Activated naive CD8-positive, alpha-beta T cell treated with anti-CD3 and anti-CD28 coated beads, Interleukin-2, amount 10 ng/mL, durations not matched to agents 7 days and 5 days (primary cell): ENCODE measurements at regions not wholly inside any gene's neighbourhood (a gene's known extent, or its start where the extent isn't known, plus 50 kb on each side); places are given as distances from the start of the nearest gene placed in this dataset.
"Not testable (repeated sequence)": the region's sequence is repeated elsewhere in the genome, so short reads cannot be mapped to it uniquely, and the experiment has no call there.

ENCODE experiments used
- ATAC-seq: fragments of 150-1000 bp; cut with Tn5 transposase; one replicate; pipeline ENCODE4 v1.10.0; 2021; ENCODE audit warnings: low read depth, moderate library complexity
- POLR2A ChIA-PET: fragments of 350-600 bp; sonication (Branson Sonifier 250); formaldehyde crosslinking; loops from one replicate; lab custom pipeline; 2021; ENCODE audit warnings: antibody characterized with exemption; lab: Charles Lee
- DNase-seq: peaks from one replicate; pipeline ENCODE4 v3.0.0; 2021
- H3K27ac Mint-ChIP-seq: one replicate; pipeline ENCODE4 v1.8.0; 2022; ENCODE audit warnings: mild to moderate bottlenecking, mixed read lengths
- H3K27me3 Mint-ChIP-seq: one replicate; pipeline ENCODE4 v1.8.0; 2022; ENCODE audit warnings: mild to moderate bottlenecking, moderate library complexity, mixed read lengths
- H3K36me3 Mint-ChIP-seq: one replicate; pipeline ENCODE4 v1.8.0; 2021; ENCODE audit warnings: mild to moderate bottlenecking, mixed read lengths
- H3K4me1 Mint-ChIP-seq: one replicate; pipeline ENCODE4 v1.8.0; 2021; ENCODE audit warnings: mixed read lengths
- H3K4me3 Mint-ChIP-seq: one replicate; pipeline ENCODE4 v1.8.0; 2022; ENCODE audit warnings: mild to moderate bottlenecking, moderate library complexity, mixed read lengths
- H3K9me3 Mint-ChIP-seq: one replicate; pipeline ENCODE4 v1.8.0; 2021; ENCODE audit warnings: mixed read lengths

GRCh38 chr14:82896476-82896875 is 1362.8 kb upstream of the SEL1L start:
- no peaks in the 10 kb centered on the region for H3K36me3 Mint-ChIP-seq
- POLR2A ChIA-PET = no interaction called here
- no peak for DNase-seq
- no peak for ATAC-seq
- H3K27me3 Mint-ChIP-seq = no peaks in the 10 kb centered on the region
- no peaks in the 10 kb centered on the region for H3K4me1 Mint-ChIP-seq
- no peak overlapping the region for H3K27ac Mint-ChIP-seq
- peaks cover 2% of the 10 kb centered on the region for H3K9me3 Mint-ChIP-seq
- no peak overlapping the region for H3K4me3 Mint-ChIP-seq

- H3K36me3 Mint-ChIP-seq = no peaks in the 10 kb centered on the region
- H3K27ac Mint-ChIP-seq = no peak overlapping the region
- H3K9me3 Mint-ChIP-seq = peaks cover 7% of the 10 kb centered on the region
- no peaks in the 10 kb centered on the region for H3K27me3 Mint-ChIP-seq
- DNase-seq (no peak), ATAC-seq (no peak)
- no peak overlapping the region for H3K4me3 Mint-ChIP-seq
- H3K4me1 Mint-ChIP-seq = no peaks in the 10 kb centered on the region
- POLR2A ChIA-PET = no interaction called here
Measured at GRCh38 chr14:82897469-82898308, 1364.0 kb upstream of the SEL1L start.

GRCh38 chr14:82905762-82906161 is 1372.1 kb upstream of the SEL1L start:
- Mint-ChIP-seq H3K27me3 (no peaks in the 10 kb centered on the region), H3K36me3 (no peaks in the 10 kb centered on the region), H3K4me1 (no peaks in the 10 kb centered on the region), H3K9me3 (peaks cover 9% of the 10 kb centered on the region), H3K27ac (no peak overlapping the region), H3K4me3 (no peak overlapping the region)
- DNase-seq (no peak), ATAC-seq (no peak)
- POLR2A ChIA-PET = no interaction called here

GRCh38 chr14:82911930-82912329 is 1378.3 kb upstream of the SEL1L start:
- H3K27me3 Mint-ChIP-seq = no peaks in the 10 kb centered on the region
- H3K9me3 Mint-ChIP-seq = peaks cover 3% of the 10 kb centered on the region
- no peak for DNase-seq
- H3K27ac Mint-ChIP-seq = no peak overlapping the region
- no peak overlapping the region for H3K4me3 Mint-ChIP-seq
- POLR2A ChIA-PET = no interaction called here
- ATAC-seq = no peak
- H3K4me1 Mint-ChIP-seq = no peaks in the 10 kb centered on the region
- no peaks in the 10 kb centered on the region for H3K36me3 Mint-ChIP-seq

GRCh38 chr14:82913396-82913795 is 1379.7 kb upstream of the SEL1L start:
- DNase-seq (no peak), ATAC-seq (no peak)
- H3K27ac Mint-ChIP-seq = no peak overlapping the region
- no peaks in the 10 kb centered on the region for H3K27me3 Mint-ChIP-seq
- POLR2A ChIA-PET = no interaction called here
- no peak overlapping the region for H3K4me3 Mint-ChIP-seq
- no peaks in the 10 kb centered on the region for H3K36me3 Mint-ChIP-seq
- peaks cover 3% of the 10 kb centered on the region for H3K9me3 Mint-ChIP-seq
- H3K4me1 Mint-ChIP-seq = no peaks in the 10 kb centered on the region

GRCh38 chr14:82915381-82915780 is 1381.7 kb upstream of the SEL1L start:
- no peaks in the 10 kb centered on the region for H3K4me1 Mint-ChIP-seq
- no peak overlapping the region for H3K4me3 Mint-ChIP-seq
- H3K27ac Mint-ChIP-seq = no peak overlapping the region
- no peaks in the 10 kb centered on the region for H3K27me3 Mint-ChIP-seq
- no peak for DNase-seq
- no peaks in the 10 kb centered on the region for H3K36me3 Mint-ChIP-seq
- POLR2A ChIA-PET = no interaction called here
- H3K9me3 Mint-ChIP-seq = peaks cover 3% of the 10 kb centered on the region
- no peak for ATAC-seq

- Mint-ChIP-seq H3K4me1 (no peaks in the 10 kb centered on the region), H3K27ac (no peak overlapping the region), H3K27me3 (no peaks in the 10 kb centered on the region), H3K9me3 (peaks cover 2% of the 10 kb centered on the region), H3K36me3 (no peaks in the 10 kb centered on the region), H3K4me3 (no peak overlapping the region)
- ATAC-seq = no peak
- POLR2A ChIA-PET = no interaction called here
- no peak for DNase-seq
Measured at GRCh38 chr14:82935691-82936090, 1402.0 kb upstream of the SEL1L start.

- POLR2A ChIA-PET = no interaction called here
- DNase-seq = no peak
- no peak overlapping the region for H3K27ac Mint-ChIP-seq
- H3K4me3 Mint-ChIP-seq = no peak overlapping the region
- peaks cover 5% of the 10 kb centered on the region for H3K9me3 Mint-ChIP-seq
- no peaks in the 10 kb centered on the region for H3K27me3 Mint-ChIP-seq
- H3K4me1 Mint-ChIP-seq = no peaks in the 10 kb centered on the region
- ATAC-seq = no peak
- H3K36me3 Mint-ChIP-seq = no peaks in the 10 kb centered on the region
Measured at GRCh38 chr14:82951171-82951570, 1417.5 kb upstream of the SEL1L start.

GRCh38 chr14:82963756-82964155 is 1430.1 kb upstream of the SEL1L start:
- no peaks in the 10 kb centered on the region for H3K4me1 Mint-ChIP-seq
- peaks cover 4% of the 10 kb centered on the region for H3K9me3 Mint-ChIP-seq
- H3K4me3 Mint-ChIP-seq = no peak overlapping the region
- H3K36me3 Mint-ChIP-seq = no peaks in the 10 kb centered on the region
- DNase-seq (no peak), ATAC-seq (no peak)
- POLR2A ChIA-PET = no interaction called here
- no peaks in the 10 kb centered on the region for H3K27me3 Mint-ChIP-seq
- no peak overlapping the region for H3K27ac Mint-ChIP-seq

GRCh38 chr14:82987502-82988124 is 1454.0 kb upstream of the SEL1L start:
- POLR2A ChIA-PET = no interaction called here
- H3K27me3 Mint-ChIP-seq = no peaks in the 10 kb centered on the region
- no peak overlapping the region for H3K27ac Mint-ChIP-seq
- H3K36me3 Mint-ChIP-seq = no peaks in the 10 kb centered on the region
- ATAC-seq = no peak
- H3K4me1 Mint-ChIP-seq = no peaks in the 10 kb centered on the region
- no peak for DNase-seq
- peaks cover 1% of the 10 kb centered on the region for H3K9me3 Mint-ChIP-seq
- no peak overlapping the region for H3K4me3 Mint-ChIP-seq

GRCh38 chr14:82994547-82994946 is 1460.9 kb upstream of the SEL1L start:
- H3K27me3 Mint-ChIP-seq, ATAC-seq, H3K9me3 Mint-ChIP-seq, H3K4me1 Mint-ChIP-seq, POLR2A ChIA-PET, H3K27ac Mint-ChIP-seq, H3K4me3 Mint-ChIP-seq, H3K36me3 Mint-ChIP-seq, DNase-seq: not testable (repeated sequence)

- POLR2A ChIA-PET = no interaction called here
- no peak for DNase-seq
- H3K27me3 Mint-ChIP-seq = no peaks in the 10 kb centered on the region
- H3K36me3 Mint-ChIP-seq = no peaks in the 10 kb centered on the region
- no peaks in the 10 kb centered on the region for H3K9me3 Mint-ChIP-seq
- no peaks in the 10 kb centered on the region for H3K4me1 Mint-ChIP-seq
- H3K4me3 Mint-ChIP-seq = no peak overlapping the region
- H3K27ac Mint-ChIP-seq = no peak overlapping the region
- no peak for ATAC-seq
Measured at GRCh38 chr14:82999802-83000201, 1466.1 kb upstream of the SEL1L start.

GRCh38 chr14:83004456-83005006 is 1470.9 kb upstream of the SEL1L start:
- no peak for ATAC-seq
- Mint-ChIP-seq H3K27me3 (no peaks in the 10 kb centered on the region), H3K27ac (no peak overlapping the region), H3K4me1 (no peaks in the 10 kb centered on the region), H3K4me3 (no peak overlapping the region), H3K9me3 (peaks cover 9% of the 10 kb centered on the region), H3K36me3 (no peaks in the 10 kb centered on the region)
- POLR2A ChIA-PET = no interaction called here
- DNase-seq = no peak

- POLR2A ChIA-PET = no interaction called here
- Mint-ChIP-seq H3K4me3 (no peak overlapping the region), H3K4me1 (no peaks in the 10 kb centered on the region), H3K36me3 (no peaks in the 10 kb centered on the region), H3K27me3 (no peaks in the 10 kb centered on the region), H3K9me3 (peaks cover 13% of the 10 kb centered on the region), H3K27ac (no peak overlapping the region)
- no peak for ATAC-seq
- DNase-seq = no peak
Measured at GRCh38 chr14:83006121-83006670, 1472.5 kb upstream of the SEL1L start.
